ENCODE measurements at regions not wholly inside any gene's neighbourhood (a gene's known extent, or its start where the extent isn't known, plus 50 kb on each side); places are given as distances from the start of the nearest gene placed in this dataset.
"Not testable (repeated sequence)": the region's sequence is repeated elsewhere in the genome, so short reads cannot be mapped to it uniquely, and the experiment has no call there.

DNA sequence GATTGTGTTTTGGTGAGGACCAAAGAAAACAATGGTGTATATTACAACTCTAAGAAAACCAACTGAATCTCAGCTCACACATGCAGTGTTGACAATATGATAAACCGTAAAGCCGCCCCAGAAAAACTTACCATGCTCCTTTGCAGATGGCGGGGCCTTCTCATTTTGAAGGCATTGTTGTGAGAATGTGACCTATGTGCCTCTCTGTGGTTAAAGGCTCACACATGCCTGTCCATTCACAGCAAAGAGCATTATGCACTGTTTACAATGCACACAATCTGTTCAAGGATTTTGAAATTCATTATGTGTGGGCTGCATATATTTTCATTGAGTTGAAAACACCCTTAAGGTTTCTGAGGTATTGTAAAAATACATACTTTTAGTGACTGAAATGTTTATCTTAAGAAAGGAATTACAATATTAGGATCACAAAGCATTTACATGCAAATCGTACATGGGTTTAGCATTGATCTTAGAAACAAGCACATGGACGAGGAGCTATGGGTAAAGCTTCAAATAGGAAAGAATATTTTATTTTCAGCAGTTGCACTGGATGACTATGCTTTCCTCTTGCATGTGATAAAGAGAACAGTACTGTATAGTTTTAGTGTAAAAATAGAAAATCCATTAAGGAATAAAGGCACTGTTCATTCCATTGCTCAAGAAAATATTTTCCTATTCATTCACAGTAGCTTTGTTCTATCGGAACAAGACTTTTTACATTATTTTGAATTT is 334.3 kb downstream of the ARL4A start:
- no peak for DNase-seq (ENCODE audit: low read depth)
- Histone ChIP-seq H3K4me3 (ENCODE audit: low read length) (no peak overlapping the region), H3K36me3 (ENCODE audit: control insufficient read depth, insufficient read depth, low read length, severe bottlenecking) (no peaks in the 10 kb centered on the region), H3K9me3 (ENCODE audit: control insufficient read depth, low read length) (no peaks in the 10 kb centered on the region), H3K4me1 (ENCODE audit: control insufficient read depth, insufficient read depth, low read length) (peaks cover 11% of the 10 kb centered on the region), H3K9ac (ENCODE audit: low read length) (no peak overlapping the region), H3K27me3 (replicated peaks; ENCODE audit: control insufficient read depth, insufficient read depth, low read length) (no peaks in the 10 kb centered on the region)

DNA sequence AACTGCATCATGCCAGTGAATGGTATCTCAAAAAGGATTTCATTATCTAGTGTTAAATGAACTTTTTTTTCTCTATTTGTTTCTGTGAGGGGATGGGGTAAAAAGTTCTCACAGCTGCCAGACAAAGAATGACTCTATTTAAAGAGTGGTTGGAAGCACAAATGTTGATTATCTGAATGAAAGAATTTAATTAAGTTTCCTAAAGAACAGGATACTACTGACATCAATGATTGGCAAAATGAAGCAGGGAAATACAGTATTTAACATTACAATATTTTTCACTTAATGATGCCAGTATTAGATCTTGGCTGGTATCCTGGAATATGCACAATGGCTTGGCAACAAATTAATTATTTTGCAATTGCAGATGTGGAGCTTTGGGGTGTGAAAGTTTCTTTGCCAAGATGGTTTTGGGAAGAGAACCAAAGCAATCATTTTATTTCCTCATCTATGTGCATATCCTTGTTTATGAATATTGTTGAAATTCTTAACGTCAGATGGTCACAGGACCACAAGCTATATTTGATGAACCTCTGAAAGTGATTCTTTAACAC is 336.8 kb downstream of the ARL4A start:
- H3K9me3 ChIP-seq (ENCODE audit: control insufficient read depth, low read length), result no peaks in the 10 kb centered on the region
- DNase-seq (ENCODE audit: low read depth), result no peak
- H3K4me3 ChIP-seq (ENCODE audit: low read length), result no peak overlapping the region
- peaks cover 5% of the 10 kb centered on the region for H3K4me1 ChIP-seq (ENCODE audit: control insufficient read depth, insufficient read depth, low read length)
- H3K9ac ChIP-seq (ENCODE audit: low read length), result no peak overlapping the region
- H3K36me3 ChIP-seq (ENCODE audit: control insufficient read depth, insufficient read depth, low read length, severe bottlenecking), result no peaks in the 10 kb centered on the region
- H3K27me3 ChIP-seq (replicated peaks; ENCODE audit: control insufficient read depth, insufficient read depth, low read length), result no peaks in the 10 kb centered on the region

DNA sequence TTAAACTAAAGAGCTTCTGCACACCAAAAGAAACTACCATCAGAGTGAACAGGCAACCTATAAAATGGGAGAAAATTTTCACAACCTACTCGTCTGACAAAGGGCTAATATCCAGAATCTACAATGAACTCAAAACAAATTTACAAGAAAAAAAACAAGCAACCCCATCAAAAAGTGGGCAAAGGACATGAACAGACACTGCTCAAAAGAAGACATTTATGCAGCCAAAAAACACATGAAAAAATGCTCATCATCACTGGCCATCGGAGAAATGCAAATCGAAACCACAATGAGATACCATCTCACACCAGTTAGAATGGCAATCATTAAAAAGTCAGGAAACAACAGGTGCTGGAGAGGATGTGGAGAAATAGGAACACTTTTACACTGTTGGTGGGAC is 337.6 kb downstream of the ARL4A start:
- H3K9ac ChIP-seq (ENCODE audit: low read length); H3K27me3 ChIP-seq (replicated peaks; ENCODE audit: control insufficient read depth, insufficient read depth, low read length); DNase-seq (ENCODE audit: low read depth); H3K4me3 ChIP-seq (ENCODE audit: low read length); H3K4me1 ChIP-seq (ENCODE audit: control insufficient read depth, insufficient read depth, low read length); H3K36me3 ChIP-seq (ENCODE audit: control insufficient read depth, insufficient read depth, low read length, severe bottlenecking); H3K9me3 ChIP-seq (ENCODE audit: control insufficient read depth, low read length): not testable (repeated sequence)

DNA sequence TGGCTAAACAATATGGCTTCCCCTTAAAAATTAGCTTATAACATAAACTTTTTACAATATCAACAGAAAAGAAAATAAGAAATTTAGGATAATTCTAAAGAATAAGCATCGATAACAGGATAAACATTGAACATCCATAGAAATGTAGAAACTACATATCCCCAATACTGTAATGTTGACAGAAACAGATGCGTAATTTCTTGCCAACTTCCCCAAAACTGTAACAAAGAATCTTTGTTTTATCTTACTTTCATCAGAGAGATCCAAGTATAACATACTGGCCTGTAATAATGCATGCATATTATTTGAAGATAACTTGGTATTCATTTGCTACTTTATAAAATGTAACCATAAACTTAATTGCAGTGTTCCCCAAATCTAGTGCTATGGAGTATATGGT is 339.9 kb downstream of the ARL4A start:
- Histone ChIP-seq H3K9me3 (ENCODE audit: control insufficient read depth, low read length) (no peaks in the 10 kb centered on the region), H3K4me3 (ENCODE audit: low read length) (no peak overlapping the region), H3K4me1 (ENCODE audit: control insufficient read depth, insufficient read depth, low read length) (peaks cover 5% of the 10 kb centered on the region), H3K36me3 (ENCODE audit: control insufficient read depth, insufficient read depth, low read length, severe bottlenecking) (no peaks in the 10 kb centered on the region), H3K27me3 (replicated peaks; ENCODE audit: control insufficient read depth, insufficient read depth, low read length) (no peaks in the 10 kb centered on the region), H3K9ac (ENCODE audit: low read length) (no peak overlapping the region)
- DNase-seq (ENCODE audit: low read depth), result no peak

DNA sequence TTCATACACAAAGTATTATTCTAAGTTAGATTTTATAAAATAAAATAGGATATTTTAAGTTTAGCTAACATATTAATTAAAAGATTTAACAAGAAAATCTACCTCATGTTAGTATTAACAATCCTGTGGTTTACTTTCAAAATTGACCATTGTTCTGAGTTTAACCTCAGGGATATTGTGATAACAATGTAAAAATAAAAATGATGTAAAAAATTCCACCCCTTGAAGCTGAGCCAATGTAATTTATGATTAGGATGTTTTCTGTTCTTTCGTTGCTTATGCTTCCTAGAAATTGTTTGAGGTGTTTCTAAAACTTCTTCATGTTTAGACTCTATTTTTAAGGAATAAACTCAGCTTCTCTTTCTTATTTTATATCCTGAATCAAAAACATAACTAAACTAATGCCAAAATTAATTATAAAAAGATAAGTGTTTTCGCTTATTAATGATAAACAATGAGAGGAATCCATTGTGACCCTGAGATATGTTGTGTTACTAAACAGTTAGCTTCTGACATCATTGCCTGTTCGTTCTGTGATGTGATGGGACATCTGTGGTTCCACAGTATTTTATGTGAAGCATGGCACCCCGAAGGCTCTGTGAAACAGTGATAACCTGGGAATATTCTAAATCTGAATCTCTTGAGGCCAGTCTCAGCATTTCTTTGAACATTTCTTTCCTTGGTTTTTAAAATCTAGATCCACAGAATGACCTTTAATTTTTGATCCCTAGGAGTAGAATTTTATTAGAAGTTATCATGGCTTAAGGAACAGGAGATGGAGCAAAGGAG is 340.8 kb downstream of the ARL4A start:
- Histone ChIP-seq H3K9ac (ENCODE audit: low read length) (no peak overlapping the region), H3K9me3 (ENCODE audit: control insufficient read depth, low read length) (no peaks in the 10 kb centered on the region), H3K4me1 (ENCODE audit: control insufficient read depth, insufficient read depth, low read length) (peaks cover 5% of the 10 kb centered on the region), H3K36me3 (ENCODE audit: control insufficient read depth, insufficient read depth, low read length, severe bottlenecking) (no peaks in the 10 kb centered on the region), H3K4me3 (ENCODE audit: low read length) (no peak overlapping the region), H3K27me3 (replicated peaks; ENCODE audit: control insufficient read depth, insufficient read depth, low read length) (no peaks in the 10 kb centered on the region)
- no peak for DNase-seq (ENCODE audit: low read depth)

DNA sequence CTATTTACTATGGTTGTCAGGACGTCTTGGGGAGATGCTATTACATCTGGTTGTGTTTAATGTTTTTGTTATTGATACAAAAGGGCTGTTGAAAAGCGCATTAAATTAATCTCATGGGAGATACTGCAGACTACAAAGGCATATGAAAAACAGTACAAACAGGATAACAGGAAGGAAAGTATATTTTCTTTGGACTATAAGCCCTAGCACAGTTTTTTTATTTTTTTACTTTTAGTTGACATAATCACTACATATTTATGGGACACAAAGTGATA is 341.3 kb downstream of the ARL4A start:
- H3K9me3 ChIP-seq (ENCODE audit: control insufficient read depth, low read length), result no peaks in the 10 kb centered on the region
- no peaks in the 10 kb centered on the region for H3K36me3 ChIP-seq (ENCODE audit: control insufficient read depth, insufficient read depth, low read length, severe bottlenecking)
- H3K4me1 ChIP-seq (ENCODE audit: control insufficient read depth, insufficient read depth, low read length), result peaks cover 4% of the 10 kb centered on the region
- H3K4me3 ChIP-seq (ENCODE audit: low read length), result no peak overlapping the region
- H3K9ac ChIP-seq (ENCODE audit: low read length), result no peak overlapping the region
- no peaks in the 10 kb centered on the region for H3K27me3 ChIP-seq (replicated peaks; ENCODE audit: control insufficient read depth, insufficient read depth, low read length)
- no peak for DNase-seq (ENCODE audit: low read depth)

DNA sequence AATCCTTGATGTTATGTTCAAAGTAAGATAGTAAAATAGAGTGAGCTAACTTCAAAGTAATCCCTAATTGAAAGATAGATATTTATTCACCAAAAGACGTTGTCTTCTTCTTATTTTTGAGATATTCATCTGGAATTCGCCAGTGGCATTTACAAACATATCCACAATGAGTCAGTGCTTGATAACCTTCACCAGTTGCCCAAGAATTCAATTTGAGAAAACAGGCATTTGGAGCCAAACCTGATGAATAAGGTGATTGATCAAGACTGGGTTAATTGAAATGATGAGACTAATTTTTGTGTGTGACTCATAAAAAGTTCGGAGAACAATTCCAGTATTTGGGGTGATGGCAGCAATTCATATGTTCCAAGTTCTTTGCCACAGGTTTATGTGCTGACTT is 344.0 kb downstream of the ARL4A start:
- H3K9me3 ChIP-seq (ENCODE audit: control insufficient read depth, low read length), result no peaks in the 10 kb centered on the region
- no peaks in the 10 kb centered on the region for H3K4me1 ChIP-seq (ENCODE audit: control insufficient read depth, insufficient read depth, low read length)
- H3K4me3 ChIP-seq (ENCODE audit: low read length), result no peak overlapping the region
- no peak for DNase-seq (ENCODE audit: low read depth)
- H3K36me3 ChIP-seq (ENCODE audit: control insufficient read depth, insufficient read depth, low read length, severe bottlenecking), result no peaks in the 10 kb centered on the region
- H3K27me3 ChIP-seq (replicated peaks; ENCODE audit: control insufficient read depth, insufficient read depth, low read length), result no peaks in the 10 kb centered on the region
- H3K9ac ChIP-seq (ENCODE audit: low read length), result no peak overlapping the region

DNA sequence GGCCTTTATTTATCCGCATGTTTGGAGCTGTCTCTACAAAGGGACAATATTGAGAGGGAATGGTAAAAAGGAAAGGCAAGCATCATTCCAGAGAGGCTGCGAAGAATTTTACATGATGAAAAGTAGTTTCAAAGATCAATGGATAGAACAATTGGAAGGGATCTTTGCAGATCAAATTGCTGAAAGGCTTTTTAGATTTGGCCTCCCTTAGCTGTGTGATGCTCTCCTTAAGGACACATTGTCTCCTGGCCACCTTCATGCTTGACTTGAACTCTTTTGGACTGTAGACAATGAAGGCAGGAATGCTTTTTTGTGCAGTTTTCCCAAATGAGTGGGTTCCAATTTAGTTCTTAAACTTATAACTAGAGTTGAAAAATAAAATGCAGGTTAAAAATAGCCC is 344.7 kb downstream of the ARL4A start:
- H3K4me3 ChIP-seq (ENCODE audit: low read length), result no peak overlapping the region
- H3K4me1 ChIP-seq (ENCODE audit: control insufficient read depth, insufficient read depth, low read length), result no peaks in the 10 kb centered on the region
- no peaks in the 10 kb centered on the region for H3K36me3 ChIP-seq (ENCODE audit: control insufficient read depth, insufficient read depth, low read length, severe bottlenecking)
- DNase-seq (ENCODE audit: low read depth), result no peak
- H3K9ac ChIP-seq (ENCODE audit: low read length), result no peak overlapping the region
- no peaks in the 10 kb centered on the region for H3K27me3 ChIP-seq (replicated peaks; ENCODE audit: control insufficient read depth, insufficient read depth, low read length)
- no peaks in the 10 kb centered on the region for H3K9me3 ChIP-seq (ENCODE audit: control insufficient read depth, low read length)

DNA sequence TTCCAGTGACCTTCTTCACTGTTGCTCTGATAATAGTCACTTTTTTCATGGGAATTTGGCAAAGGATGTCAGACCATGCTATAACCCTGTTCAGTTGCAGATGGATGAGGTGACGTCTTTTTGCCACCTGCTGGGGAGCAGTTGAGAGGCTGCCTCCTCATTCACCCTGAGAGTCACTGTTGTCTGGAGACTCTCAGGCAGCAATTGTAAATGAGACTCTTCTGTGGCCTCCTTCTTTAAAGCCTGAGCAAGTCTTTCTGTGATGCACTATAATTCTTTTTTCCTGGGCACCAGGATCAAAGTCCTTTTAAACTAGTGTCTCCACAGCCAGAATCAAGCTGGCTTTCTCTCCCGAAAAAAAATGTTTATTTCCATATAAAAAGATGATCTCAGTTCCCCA is 345.1 kb downstream of the ARL4A start:
- DNase-seq (ENCODE audit: low read depth), result no peak
- no peaks in the 10 kb centered on the region for H3K27me3 ChIP-seq (replicated peaks; ENCODE audit: control insufficient read depth, insufficient read depth, low read length)
- H3K36me3 ChIP-seq (ENCODE audit: control insufficient read depth, insufficient read depth, low read length, severe bottlenecking), result no peaks in the 10 kb centered on the region
- H3K9ac ChIP-seq (ENCODE audit: low read length), result no peak overlapping the region
- H3K4me1 ChIP-seq (ENCODE audit: control insufficient read depth, insufficient read depth, low read length), result no peaks in the 10 kb centered on the region
- H3K4me3 ChIP-seq (ENCODE audit: low read length), result no peak overlapping the region
- no peaks in the 10 kb centered on the region for H3K9me3 ChIP-seq (ENCODE audit: control insufficient read depth, low read length)

DNA sequence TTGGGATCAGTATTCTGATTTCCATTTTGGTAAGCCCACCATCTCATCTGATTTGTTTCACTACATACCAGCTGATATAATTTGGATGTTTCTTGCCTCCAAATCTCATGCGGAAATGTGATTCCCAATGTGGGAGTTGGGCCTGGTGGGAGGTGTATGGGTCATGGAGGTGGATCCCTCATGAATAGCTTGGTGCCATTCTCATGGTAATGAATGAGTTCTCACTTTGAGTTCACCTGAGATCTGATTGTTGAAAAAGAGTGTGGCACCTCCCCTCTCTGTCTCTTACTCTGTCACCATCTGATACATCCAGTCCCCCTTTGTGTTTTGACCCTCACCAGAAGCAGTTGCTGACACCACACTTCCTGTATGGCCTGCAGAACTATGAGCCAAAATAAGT is 347.3 kb downstream of the ARL4A start:
- H3K4me3 ChIP-seq (ENCODE audit: low read length), result no peak overlapping the region
- H3K27me3 ChIP-seq (replicated peaks; ENCODE audit: control insufficient read depth, insufficient read depth, low read length), result no peaks in the 10 kb centered on the region
- no peaks in the 10 kb centered on the region for H3K36me3 ChIP-seq (ENCODE audit: control insufficient read depth, insufficient read depth, low read length, severe bottlenecking)
- H3K4me1 ChIP-seq (ENCODE audit: control insufficient read depth, insufficient read depth, low read length), result no peaks in the 10 kb centered on the region
- no peaks in the 10 kb centered on the region for H3K9me3 ChIP-seq (ENCODE audit: control insufficient read depth, low read length)
- no peak overlapping the region for H3K9ac ChIP-seq (ENCODE audit: low read length)
- no peak for DNase-seq (ENCODE audit: low read depth)

DNA sequence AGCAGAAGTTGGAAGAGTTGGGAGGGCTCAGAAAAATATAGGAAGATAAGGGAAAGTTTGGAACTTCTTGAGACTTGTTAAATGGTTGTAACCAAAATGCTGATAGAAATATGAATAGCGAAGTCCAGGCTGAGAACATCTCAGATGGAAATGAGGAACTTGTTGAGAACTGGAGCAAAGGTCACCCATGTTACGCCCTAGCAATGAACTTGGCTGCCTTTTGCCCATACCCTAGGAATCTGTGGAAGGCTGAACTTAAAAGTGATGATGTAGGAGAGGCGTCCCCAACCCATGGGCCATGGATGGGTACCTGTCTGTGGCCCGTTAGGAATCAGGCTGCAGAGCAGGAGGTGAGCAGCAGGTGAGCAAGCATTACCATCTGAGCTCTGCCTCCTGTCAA is 347.8 kb downstream of the ARL4A start:
- no peak for DNase-seq (ENCODE audit: low read depth)
- H3K9me3 ChIP-seq (ENCODE audit: control insufficient read depth, low read length), result no peaks in the 10 kb centered on the region
- H3K4me3 ChIP-seq (ENCODE audit: low read length), result no peak overlapping the region
- no peaks in the 10 kb centered on the region for H3K27me3 ChIP-seq (replicated peaks; ENCODE audit: control insufficient read depth, insufficient read depth, low read length)
- H3K9ac ChIP-seq (ENCODE audit: low read length), result no peak overlapping the region
- no peaks in the 10 kb centered on the region for H3K4me1 ChIP-seq (ENCODE audit: control insufficient read depth, insufficient read depth, low read length)
- no peaks in the 10 kb centered on the region for H3K36me3 ChIP-seq (ENCODE audit: control insufficient read depth, insufficient read depth, low read length, severe bottlenecking)
